DMS153 (cell line): ENCODE measurements at regions not wholly inside any gene's neighbourhood (a gene's known extent, or its start where the extent isn't known, plus 50 kb on each side); places are given as distances from the start of the nearest gene placed in this dataset.

Experiments
- DNase-seq: peaks from one replicate; lab custom pipeline; 2025; lab: John Stamatoyannopoulos, UW

GRCh38 chr16:64162613-64163375, 959.1 kb downstream of the CDH11 start:
- no peak for DNase-seq

GRCh38 chr16:64159976-64160375, 961.9 kb downstream of the CDH11 start:
- no peak for DNase-seq

- DNase-seq, result no peak
Measured at GRCh38 chr16:64158941-64159588, 962.8 kb downstream of the CDH11 start.

- no peak for DNase-seq
Measured at GRCh38 chr16:64153718-64154117, 968.1 kb downstream of the CDH11 start.

- DNase-seq, result no peak
Measured at GRCh38 chr16:64151990-64152767, 969.7 kb downstream of the CDH11 start.

GRCh38 chr16:64150193-64150592, 971.7 kb downstream of the CDH11 start:
- DNase-seq, result no peak

GRCh38 chr16:64149756-64150155, 972.1 kb downstream of the CDH11 start:
- DNase-seq, result no peak

GRCh38 chr16:64148356-64148755, 973.5 kb downstream of the CDH11 start:
- DNase-seq, result no peak

GRCh38 chr16:64147941-64148340, 973.9 kb downstream of the CDH11 start:
- no peak for DNase-seq

GRCh38 chr16:64144617-64145016, 977.2 kb downstream of the CDH11 start:
- DNase-seq, result no peak

- DNase-seq, result no peak
Measured at GRCh38 chr16:64138621-64139020, 983.2 kb downstream of the CDH11 start.

- no peak for DNase-seq
Measured at GRCh38 chr16:64138006-64138405, 983.9 kb downstream of the CDH11 start.

GRCh38 chr16:64136743-64137142, 985.1 kb downstream of the CDH11 start:
- DNase-seq, result no peak

GRCh38 chr16:64136314-64136713, 985.5 kb downstream of the CDH11 start:
- no peak for DNase-seq

- DNase-seq, result no peak
Measured at GRCh38 chr16:64133366-64133765, 988.5 kb downstream of the CDH11 start.

GRCh38 chr16:64132759-64133361, 989.0 kb downstream of the CDH11 start:
- no peak for DNase-seq

- no peak for DNase-seq
Measured at GRCh38 chr16:64132190-64132589, 989.7 kb downstream of the CDH11 start.

- no peak for DNase-seq
Measured at GRCh38 chr16:64131423-64131822, 990.4 kb downstream of the CDH11 start.

- no peak for DNase-seq
Measured at GRCh38 chr16:64130140-64130539, 991.7 kb downstream of the CDH11 start.

- peak; percentile 4 for DNase-seq
Measured at GRCh38 chr16:64122177-64122576, 999.7 kb downstream of the CDH11 start.

GRCh38 chr16:64121473-64121872, 1000.4 kb downstream of the CDH11 start:
- DNase-seq, result no peak

GRCh38 chr16:64116151-64116550, 1005.7 kb downstream of the CDH11 start:
- no peak for DNase-seq
